Mucosa of stomach (tissue), 1 donor: ENCODE measurements at regions not wholly inside any gene's neighbourhood (a gene's known extent, or its start where the extent isn't known, plus 50 kb on each side); places are given as distances from the start of the nearest gene placed in this dataset.
"Not testable (repeated sequence)": the region's sequence is repeated elsewhere in the genome, so short reads cannot be mapped to it uniquely, and the experiment has no call there.

ENCODE experiments used
- H3K27me3 ChIP-seq: one replicate; pipeline ENCODE4 v1.7.0; 2013; ENCODE audit warnings: mild to moderate bottlenecking, low read length; ENCODE audit not compliant: control insufficient read depth, insufficient read depth
- H3K36me3 ChIP-seq: one replicate; pipeline ENCODE4 v1.7.0; 2013; ENCODE audit warnings: low read length; ENCODE audit not compliant: control insufficient read depth, insufficient read depth
- H3K4me1 ChIP-seq: one replicate; pipeline ENCODE4 v1.7.0; 2013; ENCODE audit warnings: mild to moderate bottlenecking, low read length; ENCODE audit not compliant: control insufficient read depth, insufficient read depth
- H3K4me3 ChIP-seq: one replicate; pipeline ENCODE4 v1.7.0; 2013; ENCODE audit warnings: low read length
- H3K9ac ChIP-seq: one replicate; pipeline ENCODE4 v1.7.0; 2013; ENCODE audit warnings: mild to moderate bottlenecking, low read length, moderate library complexity
- H3K9me3 ChIP-seq: one replicate; pipeline ENCODE4 v1.7.0; 2013; ENCODE audit warnings: mild to moderate bottlenecking, low read length, moderate library complexity; ENCODE audit not compliant: control insufficient read depth
- donor health status: Pancreatic carcinoma.

- not testable (repeated sequence) for H3K36me3 ChIP-seq, H3K9me3 ChIP-seq, H3K4me1 ChIP-seq, H3K4me3 ChIP-seq, H3K9ac ChIP-seq, H3K27me3 ChIP-seq
Measured at GRCh38 chr1:804378-805115, 118.1 kb upstream of the OR4F16 start.

GRCh38 chr1:805310-805709, 118.4 kb upstream of the SAMD11 start:
- not testable (repeated sequence) for H3K4me1 ChIP-seq, H3K27me3 ChIP-seq, H3K36me3 ChIP-seq, H3K9ac ChIP-seq, H3K4me3 ChIP-seq, H3K9me3 ChIP-seq

- not testable (repeated sequence) for H3K9ac ChIP-seq, H3K4me1 ChIP-seq, H3K36me3 ChIP-seq, H3K4me3 ChIP-seq, H3K9me3 ChIP-seq, H3K27me3 ChIP-seq
Measured at GRCh38 chr1:807066-807465, 116.7 kb upstream of the SAMD11 start.

GRCh38 chr1:807699-808390, 115.9 kb upstream of the SAMD11 start:
- H3K9ac ChIP-seq, H3K4me1 ChIP-seq, H3K36me3 ChIP-seq, H3K27me3 ChIP-seq, H3K4me3 ChIP-seq, H3K9me3 ChIP-seq: not testable (repeated sequence)

- not testable (repeated sequence) for H3K9me3 ChIP-seq, H3K27me3 ChIP-seq, H3K4me3 ChIP-seq, H3K4me1 ChIP-seq, H3K9ac ChIP-seq, H3K36me3 ChIP-seq
Measured at GRCh38 chr1:810949-811348, 112.8 kb upstream of the SAMD11 start.

- not testable (repeated sequence) for H3K36me3 ChIP-seq, H3K4me1 ChIP-seq, H3K9ac ChIP-seq, H3K27me3 ChIP-seq, H3K9me3 ChIP-seq, H3K4me3 ChIP-seq
Measured at GRCh38 chr1:812535-813127, 111.1 kb upstream of the SAMD11 start.

GRCh38 chr1:814543-814942, 109.2 kb upstream of the SAMD11 start:
- not testable (repeated sequence) for H3K36me3 ChIP-seq, H3K4me3 ChIP-seq

GRCh38 chr1:815147-815922, 108.4 kb upstream of the SAMD11 start:
- H3K36me3 ChIP-seq, H3K4me3 ChIP-seq, H3K9me3 ChIP-seq, H3K27me3 ChIP-seq, H3K4me1 ChIP-seq, H3K9ac ChIP-seq: not testable (repeated sequence)

More at GRCh38 chr1:814543-814942, 109.2 kb upstream of the SAMD11 start:
- not testable (repeated sequence) for H3K9ac ChIP-seq, H3K27me3 ChIP-seq, H3K4me1 ChIP-seq, H3K9me3 ChIP-seq

- not testable (repeated sequence) for H3K9ac ChIP-seq, H3K9me3 ChIP-seq, H3K36me3 ChIP-seq, H3K4me3 ChIP-seq, H3K27me3 ChIP-seq, H3K4me1 ChIP-seq
Measured at GRCh38 chr1:817071-817599, 106.6 kb upstream of the SAMD11 start.

GRCh38 chr1:817658-818617, 105.8 kb upstream of the SAMD11 start:
- H3K9me3 ChIP-seq, H3K9ac ChIP-seq, H3K27me3 ChIP-seq, H3K36me3 ChIP-seq, H3K4me1 ChIP-seq, H3K4me3 ChIP-seq: not testable (repeated sequence)

- Histone ChIP-seq H3K4me1 (no peaks in the 10 kb centered on the region), H3K27me3 (no peaks in the 10 kb centered on the region), H3K4me3 (no peak overlapping the region), H3K36me3 (no peaks in the 10 kb centered on the region), H3K9me3 (no peaks in the 10 kb centered on the region), H3K9ac (no peak overlapping the region)
Measured at GRCh38 chr1:818618-819291, 105.0 kb upstream of the SAMD11 start.
